ENCODE measurements at regions not wholly inside any gene's neighbourhood (a gene's known extent, or its start where the extent isn't known, plus 50 kb on each side); places are given as distances from the start of the nearest gene placed in this dataset.
"Not testable (repeated sequence)": the region's sequence is repeated elsewhere in the genome, so short reads cannot be mapped to it uniquely, and the experiment has no call there.

GRCh38 chr1:8232036-8232757 is 85.7 kb upstream of the SLC45A1 start:
- Histone ChIP-seq H4K20me1 (ENCODE audit: low read depth, low read length) (no peaks in the 10 kb centered on the region), H3K27me3 (ENCODE audit: low read length) (no peaks in the 10 kb centered on the region), H2AFZ (ENCODE audit: low read depth, low read length, severe bottlenecking) (no peak overlapping the region), H3K79me2 (ENCODE audit: insufficient read depth, low read length) (no peaks in the 10 kb centered on the region), H3K36me3 (ENCODE audit: low read length) (no peaks in the 10 kb centered on the region), H3K27ac (ENCODE audit: low read depth, low read length) (no peak overlapping the region), H3F3A (ENCODE audit: insufficient read depth) (no peaks in the 10 kb centered on the region), H3K9me3 (ENCODE audit: insufficient read depth, low read length) (no peaks in the 10 kb centered on the region), H3K4me3 (ENCODE audit: insufficient read depth, low read length, poor library complexity, severe bottlenecking) (no peak overlapping the region), H3K9me2 (replicated peaks; ENCODE audit: insufficient read depth, low read length) (no peaks in the 10 kb centered on the region), H3K9ac (ENCODE audit: low read length) (no peak overlapping the region), H3K4me2 (ENCODE audit: low read depth, low read length, poor library complexity, severe bottlenecking) (no peak overlapping the region)
- no peak for TF ChIP-seq CTCF (IDR thresholded peaks at IDR 0.05; ENCODE audit: insufficient read depth, low read length, poor library complexity, severe bottlenecking)

GRCh38 chr1:8230292-8230621 is 87.7 kb upstream of the SLC45A1 start:
- no peaks in the 10 kb centered on the region for H3K36me3 ChIP-seq (ENCODE audit: low read length)

GRCh38 chr1:8228253-8228652 is 89.7 kb upstream of the SLC45A1 start:
- no peak for TF ChIP-seq CTCF (IDR thresholded peaks at IDR 0.05; ENCODE audit: insufficient read depth, low read length, poor library complexity, severe bottlenecking)
- no peak for TF ChIP-seq EZH2phosphoT487 (conservative IDR thresholded peaks at IDR 0.05; ENCODE audit: low read length)
- Histone ChIP-seq H3F3A (ENCODE audit: insufficient read depth) (no peaks in the 10 kb centered on the region), H3K9me3 (ENCODE audit: insufficient read depth, low read length) (no peaks in the 10 kb centered on the region), H3K4me3 (ENCODE audit: insufficient read depth, low read length, poor library complexity, severe bottlenecking) (no peak overlapping the region), H3K9ac (ENCODE audit: low read length) (no peak overlapping the region), H3K27me3 (ENCODE audit: low read length) (no peaks in the 10 kb centered on the region), H3K9me2 (replicated peaks; ENCODE audit: insufficient read depth, low read length) (no peaks in the 10 kb centered on the region), H3K4me2 (ENCODE audit: low read depth, low read length, poor library complexity, severe bottlenecking) (no peak overlapping the region), H4K20me1 (ENCODE audit: low read depth, low read length) (no peaks in the 10 kb centered on the region), H3K27ac (ENCODE audit: low read depth, low read length) (no peak overlapping the region), H3K79me2 (ENCODE audit: insufficient read depth, low read length) (no peaks in the 10 kb centered on the region), H2AFZ (ENCODE audit: low read depth, low read length, severe bottlenecking) (no peak overlapping the region), H3K36me3 (ENCODE audit: low read length) (no peaks in the 10 kb centered on the region)

More at GRCh38 chr1:8230292-8230621, 87.7 kb upstream of the SLC45A1 start:
- no peak overlapping the region for H3K4me2 ChIP-seq (ENCODE audit: low read depth, low read length, poor library complexity, severe bottlenecking)
- H3K27ac ChIP-seq (ENCODE audit: low read depth, low read length): no peak overlapping the region
- no peak overlapping the region for H3K4me3 ChIP-seq (ENCODE audit: insufficient read depth, low read length, poor library complexity, severe bottlenecking)
- no peak overlapping the region for H2AFZ ChIP-seq (ENCODE audit: low read depth, low read length, severe bottlenecking)
- no peaks in the 10 kb centered on the region for H4K20me1 ChIP-seq (ENCODE audit: low read depth, low read length)
- no peaks in the 10 kb centered on the region for H3K27me3 ChIP-seq (ENCODE audit: low read length)
- no peak overlapping the region for H3K9ac ChIP-seq (ENCODE audit: low read length)
- no peaks in the 10 kb centered on the region for H3F3A ChIP-seq (ENCODE audit: insufficient read depth)
- no peaks in the 10 kb centered on the region for H3K79me2 ChIP-seq (ENCODE audit: insufficient read depth, low read length)
- H3K9me2 ChIP-seq (replicated peaks; ENCODE audit: insufficient read depth, low read length): no peaks in the 10 kb centered on the region
- H3K9me3 ChIP-seq (ENCODE audit: insufficient read depth, low read length): no peaks in the 10 kb centered on the region
- TF ChIP-seq CTCF (IDR thresholded peaks at IDR 0.05; ENCODE audit: insufficient read depth, low read length, poor library complexity, severe bottlenecking) (no peak), EZH2phosphoT487 (conservative IDR thresholded peaks at IDR 0.05; ENCODE audit: low read length) (no peak)

GRCh38 chr1:8227674-8228073 is 90.2 kb upstream of the SLC45A1 start:
- not testable (repeated sequence) for H3K4me2 ChIP-seq (ENCODE audit: low read depth, low read length, poor library complexity, severe bottlenecking); H4K20me1 ChIP-seq (ENCODE audit: low read depth, low read length); H3K9me2 ChIP-seq (replicated peaks; ENCODE audit: insufficient read depth, low read length); H3K27ac ChIP-seq (ENCODE audit: low read depth, low read length); H3K79me2 ChIP-seq (ENCODE audit: insufficient read depth, low read length); H3K36me3 ChIP-seq (ENCODE audit: low read length); H3K4me3 ChIP-seq (ENCODE audit: insufficient read depth, low read length, poor library complexity, severe bottlenecking); H3K9me3 ChIP-seq (ENCODE audit: insufficient read depth, low read length); H2AFZ ChIP-seq (ENCODE audit: low read depth, low read length, severe bottlenecking); H3K27me3 ChIP-seq (ENCODE audit: low read length); H3K9ac ChIP-seq (ENCODE audit: low read length); H3F3A ChIP-seq (ENCODE audit: insufficient read depth)
